ENCODE measurements at regions not wholly inside any gene's neighbourhood (a gene's known extent, or its start where the extent isn't known, plus 50 kb on each side); places are given as distances from the start of the nearest gene placed in this dataset.

GRCh38 chr2:173693044-173693589, 272.1 kb downstream of the SP3 start:
- H3K27me3 ChIP-seq (ENCODE audit: insufficient read depth, low read length, poor library complexity): no peaks in the 10 kb centered on the region
- no peaks in the 10 kb centered on the region for H4K20me1 ChIP-seq (ENCODE audit: insufficient read depth, low read length)
- H3K4me1 ChIP-seq (ENCODE audit: insufficient read depth, low read length): no peaks in the 10 kb centered on the region
- H3K9ac ChIP-seq (ENCODE audit: low read depth, low read length): no peak overlapping the region
- H3K4me3 ChIP-seq (ENCODE audit: low read depth in 1 of 2, low read length in 2 of 2): no peak overlapping the region
- H3K4me2 ChIP-seq (ENCODE audit: insufficient read depth, low read length): no peak overlapping the region
- no peaks in the 10 kb centered on the region for H3K36me3 ChIP-seq (ENCODE audit: insufficient read depth, low read length)
- no peak overlapping the region for H3K27ac ChIP-seq (ENCODE audit: low read length)
- H3K9me3 ChIP-seq (ENCODE audit: insufficient read depth, low read length, severe bottlenecking): peaks cover 2% of the 10 kb centered on the region
- no peak for ATAC-seq (ENCODE audit: insufficient read depth, low read depth)
- no peak for DNase-seq
- no peak for TF ChIP-seq EZH2 (IDR thresholded peaks at IDR 0.05; ENCODE audit: borderline replicate concordance, low read depth, low read length, severe bottlenecking)
- TF ChIP-seq, protein P1, sequence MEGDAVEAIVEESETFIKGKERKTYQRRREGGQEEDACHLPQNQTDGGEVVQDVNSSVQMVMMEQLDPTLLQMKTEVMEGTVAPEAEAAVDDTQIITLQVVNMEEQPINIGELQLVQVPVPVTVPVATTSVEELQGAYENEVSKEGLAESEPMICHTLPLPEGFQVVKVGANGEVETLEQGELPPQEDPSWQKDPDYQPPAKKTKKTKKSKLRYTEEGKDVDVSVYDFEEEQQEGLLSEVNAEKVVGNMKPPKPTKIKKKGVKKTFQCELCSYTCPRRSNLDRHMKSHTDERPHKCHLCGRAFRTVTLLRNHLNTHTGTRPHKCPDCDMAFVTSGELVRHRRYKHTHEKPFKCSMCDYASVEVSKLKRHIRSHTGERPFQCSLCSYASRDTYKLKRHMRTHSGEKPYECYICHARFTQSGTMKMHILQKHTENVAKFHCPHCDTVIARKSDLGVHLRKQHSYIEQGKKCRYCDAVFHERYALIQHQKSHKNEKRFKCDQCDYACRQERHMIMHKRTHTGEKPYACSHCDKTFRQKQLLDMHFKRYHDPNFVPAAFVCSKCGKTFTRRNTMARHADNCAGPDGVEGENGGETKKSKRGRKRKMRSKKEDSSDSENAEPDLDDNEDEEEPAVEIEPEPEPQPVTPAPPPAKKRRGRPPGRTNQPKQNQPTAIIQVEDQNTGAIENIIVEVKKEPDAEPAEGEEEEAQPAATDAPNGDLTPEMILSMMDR (IDR thresholded peaks at IDR 0.05; ENCODE audit: borderline replicate concordance, extremely low read depth, low read length, poor library complexity, severe bottlenecking): no peak
- H3K79me2 ChIP-seq (ENCODE audit: insufficient read depth, low read length): no peaks in the 10 kb centered on the region
- H2AFZ ChIP-seq (ENCODE audit: low read depth, low read length): no peak overlapping the region

GRCh38 chr2:173696274-173696673, 268.9 kb downstream of the SP3 start:
- Histone ChIP-seq H4K20me1 (ENCODE audit: insufficient read depth, low read length) (no peaks in the 10 kb centered on the region), H3K27ac (ENCODE audit: low read length) (no peak overlapping the region), H3K4me2 (ENCODE audit: insufficient read depth, low read length) (no peak overlapping the region), H3K4me3 (ENCODE audit: low read depth in 1 of 2, low read length in 2 of 2) (no peak overlapping the region), H3K79me2 (ENCODE audit: insufficient read depth, low read length) (no peaks in the 10 kb centered on the region), H3K27me3 (ENCODE audit: insufficient read depth, low read length, poor library complexity) (no peaks in the 10 kb centered on the region), H3K9me3 (ENCODE audit: insufficient read depth, low read length, severe bottlenecking) (peaks cover 2% of the 10 kb centered on the region), H3K36me3 (ENCODE audit: insufficient read depth, low read length) (no peaks in the 10 kb centered on the region), H3K9ac (ENCODE audit: low read depth, low read length) (no peak overlapping the region), H2AFZ (ENCODE audit: low read depth, low read length) (no peak overlapping the region), H3K4me1 (ENCODE audit: insufficient read depth, low read length) (no peaks in the 10 kb centered on the region)
- no peak for DNase-seq
- TF ChIP-seq, protein P1 (IDR thresholded peaks at IDR 0.05; ENCODE audit: borderline replicate concordance, extremely low read depth, low read length, poor library complexity, severe bottlenecking): no peak
- TF ChIP-seq EZH2 (IDR thresholded peaks at IDR 0.05; ENCODE audit: borderline replicate concordance, low read depth, low read length, severe bottlenecking): no peak
- ATAC-seq (ENCODE audit: insufficient read depth, low read depth): no peak

DNA sequence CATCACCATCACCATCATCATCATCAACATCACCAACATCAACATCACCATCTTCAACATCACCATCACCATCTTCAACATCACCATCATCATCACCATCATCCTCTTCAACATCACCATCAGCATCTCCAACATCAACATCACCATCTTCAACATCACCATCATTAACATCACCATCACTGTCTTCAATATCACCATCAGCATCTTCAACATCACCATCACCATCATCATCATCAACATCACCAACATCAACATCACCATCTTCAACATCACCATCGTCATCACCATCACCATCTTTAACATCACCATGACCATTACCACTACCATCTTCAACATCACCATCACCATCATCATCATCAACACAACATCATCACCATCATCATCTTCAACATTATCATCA, 267.2 kb downstream of the SP3 start:
- H3K9ac ChIP-seq (ENCODE audit: low read depth, low read length): no peak overlapping the region
- no peak overlapping the region for H2AFZ ChIP-seq (ENCODE audit: low read depth, low read length)
- H3K9me3 ChIP-seq (ENCODE audit: insufficient read depth, low read length, severe bottlenecking): peaks cover 2% of the 10 kb centered on the region
- H3K4me3 ChIP-seq (ENCODE audit: low read depth in 1 of 2, low read length in 2 of 2): no peak overlapping the region
- no peak for ATAC-seq (ENCODE audit: insufficient read depth, low read depth)
- no peaks in the 10 kb centered on the region for H4K20me1 ChIP-seq (ENCODE audit: insufficient read depth, low read length)
- no peaks in the 10 kb centered on the region for H3K79me2 ChIP-seq (ENCODE audit: insufficient read depth, low read length)
- H3K36me3 ChIP-seq (ENCODE audit: insufficient read depth, low read length): no peaks in the 10 kb centered on the region
- no peak overlapping the region for H3K4me2 ChIP-seq (ENCODE audit: insufficient read depth, low read length)
- no peaks in the 10 kb centered on the region for H3K27me3 ChIP-seq (ENCODE audit: insufficient read depth, low read length, poor library complexity)
- TF ChIP-seq EZH2 (IDR thresholded peaks at IDR 0.05; ENCODE audit: borderline replicate concordance, low read depth, low read length, severe bottlenecking): no peak
- TF ChIP-seq, protein P1 (IDR thresholded peaks at IDR 0.05; ENCODE audit: borderline replicate concordance, extremely low read depth, low read length, poor library complexity, severe bottlenecking): no peak
- DNase-seq: no peak
- H3K4me1 ChIP-seq (ENCODE audit: insufficient read depth, low read length): no peaks in the 10 kb centered on the region
- H3K27ac ChIP-seq (ENCODE audit: low read length): no peak overlapping the region

DNA sequence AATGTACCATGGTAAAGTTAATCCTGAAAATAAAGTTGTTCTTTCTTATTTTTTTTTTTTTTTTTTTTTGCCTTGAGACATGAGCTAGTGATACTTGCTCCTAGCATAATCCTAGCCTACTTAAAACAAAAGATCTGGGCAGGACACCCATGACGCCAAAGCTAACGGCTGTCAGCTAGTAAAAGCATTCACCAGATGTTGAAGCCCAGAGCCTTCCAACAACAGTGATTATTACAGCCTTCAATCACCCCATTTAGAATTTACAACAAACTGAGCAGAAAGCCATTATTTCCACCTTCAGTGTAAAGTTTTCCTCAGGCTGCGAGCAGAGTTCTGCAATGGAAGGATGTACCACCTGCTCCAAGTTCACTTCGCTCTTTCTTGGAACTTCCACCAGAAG, 259.5 kb downstream of the SP3 start:
- no peak overlapping the region for H3K9ac ChIP-seq (ENCODE audit: low read depth, low read length)
- H4K20me1 ChIP-seq (ENCODE audit: insufficient read depth, low read length): no peaks in the 10 kb centered on the region
- DNase-seq: no peak
- H3K36me3 ChIP-seq (ENCODE audit: insufficient read depth, low read length): no peaks in the 10 kb centered on the region
- no peak overlapping the region for H3K4me2 ChIP-seq (ENCODE audit: insufficient read depth, low read length)
- no peaks in the 10 kb centered on the region for H3K4me1 ChIP-seq (ENCODE audit: insufficient read depth, low read length)
- H3K4me3 ChIP-seq (ENCODE audit: low read depth in 1 of 2, low read length in 2 of 2): no peak overlapping the region
- no peak overlapping the region for H3K27ac ChIP-seq (ENCODE audit: low read length)
- TF ChIP-seq, protein P1 (IDR thresholded peaks at IDR 0.05; ENCODE audit: borderline replicate concordance, extremely low read depth, low read length, poor library complexity, severe bottlenecking): no peak
- no peak for TF ChIP-seq EZH2 (IDR thresholded peaks at IDR 0.05; ENCODE audit: borderline replicate concordance, low read depth, low read length, severe bottlenecking)
- H2AFZ ChIP-seq (ENCODE audit: low read depth, low read length): no peak overlapping the region
- H3K27me3 ChIP-seq (ENCODE audit: insufficient read depth, low read length, poor library complexity): peaks cover 3% of the 10 kb centered on the region
- H3K9me3 ChIP-seq (ENCODE audit: insufficient read depth, low read length, severe bottlenecking): no peaks in the 10 kb centered on the region
- no peaks in the 10 kb centered on the region for H3K79me2 ChIP-seq (ENCODE audit: insufficient read depth, low read length)
- no peak for ATAC-seq (ENCODE audit: insufficient read depth, low read depth)

All from DND-41 (cell line).